HG03064 (cell line): ENCODE measurements at regions not wholly inside any gene's neighbourhood (a gene's known extent, or its start where the extent isn't known, plus 50 kb on each side); places are given as distances from the start of the nearest gene placed in this dataset.
"Not testable (repeated sequence)": the region's sequence is repeated elsewhere in the genome, so short reads cannot be mapped to it uniquely, and the experiment has no call there.

Experiments
- ATAC-seq: cut with Tn5 transposase; IDR thresholded peaks from one replicate; pipeline ENCODE4 v1.9.1; 2021; ENCODE audit warnings: low read depth; ENCODE audit not compliant: unreplicated experiment

DNA sequence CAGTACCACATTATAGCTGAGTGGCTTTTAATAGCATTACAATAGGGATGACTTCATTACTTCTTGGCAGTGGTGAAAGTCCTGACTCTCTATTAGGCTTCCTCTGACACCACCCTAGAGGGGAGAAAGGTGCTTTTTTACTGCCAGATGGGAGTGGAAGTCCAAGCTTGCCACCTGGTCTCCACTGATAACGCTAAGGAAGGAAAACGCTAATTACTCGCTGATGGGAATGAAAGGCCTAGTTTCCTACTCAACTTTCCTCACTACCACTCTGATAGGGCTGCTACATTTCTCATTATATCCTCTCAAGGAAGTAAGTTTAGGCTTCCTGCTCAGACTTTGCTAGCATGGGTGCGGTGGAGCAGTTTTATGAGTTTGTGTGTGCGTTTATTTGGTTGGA, 62.3 kb upstream of the PAGE3 start:
- ATAC-seq, result no peak

GRCh38 chrX:55335296-55335695, 70.6 kb upstream of the PAGE3 start:
- no peak for ATAC-seq

GRCh38 chrX:55336176-55336575, 71.5 kb upstream of the PAGE3 start:
- no peak for ATAC-seq

DNA sequence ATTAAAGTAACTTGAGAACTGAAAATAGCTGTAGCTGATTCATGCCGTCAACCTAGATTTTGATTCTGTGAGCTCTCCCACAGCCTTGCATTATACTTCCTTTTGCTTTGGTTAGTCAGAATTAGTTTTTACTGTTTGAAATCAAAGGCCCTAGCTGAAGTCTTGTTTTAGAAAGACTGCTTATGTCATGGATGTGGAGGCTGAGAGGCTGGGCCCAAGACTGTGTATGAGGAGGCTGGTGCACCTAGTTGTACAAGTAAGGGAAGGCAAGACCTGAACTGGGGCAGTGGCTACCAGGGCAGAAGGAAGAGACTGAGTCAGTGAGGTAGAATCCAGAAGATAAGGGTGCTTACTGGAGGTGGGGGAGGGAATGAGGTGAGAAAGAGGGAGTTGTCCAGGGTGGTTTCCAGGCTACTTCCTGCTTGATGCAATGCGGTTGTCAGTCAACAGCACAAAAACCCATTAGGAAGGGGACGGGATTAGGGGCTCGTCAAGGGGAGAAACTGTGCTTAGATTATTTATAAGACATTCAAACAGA, 76.2 kb upstream of the PAGE3 start:
- ATAC-seq, result no peak

GRCh38 chrX:55342533-55343501, 78.1 kb upstream of the PAGE3 start:
- peak; percentile 78 for ATAC-seq

DNA sequence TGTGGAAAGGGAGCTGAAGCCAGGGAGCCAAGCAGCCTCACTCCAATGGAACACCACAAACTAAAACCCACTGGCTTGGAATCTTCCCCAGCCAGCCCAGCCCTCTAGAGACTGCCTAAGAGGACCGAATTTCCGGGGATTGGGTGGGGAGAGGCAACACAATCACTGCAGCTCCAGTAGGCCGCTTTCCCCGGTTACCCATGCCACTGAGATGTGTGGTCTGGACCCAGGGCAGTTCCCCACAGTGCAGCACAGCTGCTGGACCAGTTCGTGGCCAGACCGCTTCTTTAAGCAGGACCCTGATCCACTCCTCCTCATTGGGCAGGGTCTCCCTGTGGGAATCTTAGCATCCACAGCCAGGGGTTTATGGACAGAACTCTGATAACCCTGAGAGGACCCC, 91.9 kb upstream of the PAGE3 start:
- ATAC-seq, result no peak

DNA sequence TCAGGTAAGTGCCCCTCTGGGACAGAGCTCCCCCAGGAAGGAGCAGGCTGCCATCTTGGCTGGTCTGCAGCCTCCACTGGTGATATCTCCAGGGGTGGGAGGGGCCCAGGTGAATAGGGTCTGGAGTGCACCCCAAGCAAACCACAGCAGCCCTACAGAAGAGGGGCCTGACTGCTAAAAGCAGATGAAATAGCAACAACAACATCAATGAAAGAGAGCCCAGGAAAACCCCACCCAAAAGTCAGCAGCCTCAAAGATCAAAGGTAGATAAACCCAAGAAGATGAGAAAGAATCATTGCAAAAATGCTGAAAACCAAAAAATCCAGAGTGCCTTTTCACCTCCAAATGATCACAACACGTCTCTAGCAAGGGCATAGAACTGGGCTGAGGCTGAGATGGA, 92.5 kb upstream of the PAGE3 start:
- no peak for ATAC-seq

DNA sequence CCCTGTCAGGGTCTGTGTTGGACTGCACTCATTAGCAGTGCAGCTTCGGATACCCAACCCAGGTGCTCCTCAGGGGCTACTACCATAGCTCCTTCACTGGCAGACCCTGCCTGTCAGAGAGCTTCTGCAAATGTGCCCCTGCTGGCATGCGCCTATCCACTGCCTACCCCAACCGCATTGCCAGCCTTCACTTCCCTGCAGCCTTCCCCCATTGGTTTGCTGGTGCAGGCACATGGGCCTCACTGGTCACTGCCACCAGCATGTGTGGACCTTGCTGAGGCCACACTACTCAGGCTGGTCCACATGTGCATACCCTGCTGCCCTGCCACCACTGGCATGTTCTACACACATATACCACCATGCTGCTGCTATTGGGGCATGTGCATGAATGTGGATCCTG, 72.5 kb upstream of the MAGEH1 start:
- no peak for ATAC-seq

DNA sequence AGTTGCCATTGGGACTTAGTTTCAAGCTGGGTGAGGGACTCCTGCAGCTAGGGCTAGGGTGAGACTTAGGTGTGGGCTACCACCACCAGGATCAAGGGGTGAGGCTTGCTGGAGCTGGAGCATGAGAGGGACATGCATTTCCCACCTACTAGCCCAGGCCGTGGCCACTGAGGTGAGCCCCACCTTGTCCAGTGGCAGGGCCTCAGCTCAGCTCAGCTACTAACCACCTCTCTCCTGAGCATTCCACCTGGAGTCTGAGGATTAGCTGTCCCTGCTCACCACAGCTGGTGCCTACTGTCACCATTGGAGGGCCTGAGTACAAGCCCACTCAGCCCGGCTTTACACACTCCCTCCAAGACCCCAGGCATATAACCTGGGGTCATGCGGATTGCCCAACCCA, 62.6 kb upstream of the MAGEH1 start:
- ATAC-seq, result no peak

DNA sequence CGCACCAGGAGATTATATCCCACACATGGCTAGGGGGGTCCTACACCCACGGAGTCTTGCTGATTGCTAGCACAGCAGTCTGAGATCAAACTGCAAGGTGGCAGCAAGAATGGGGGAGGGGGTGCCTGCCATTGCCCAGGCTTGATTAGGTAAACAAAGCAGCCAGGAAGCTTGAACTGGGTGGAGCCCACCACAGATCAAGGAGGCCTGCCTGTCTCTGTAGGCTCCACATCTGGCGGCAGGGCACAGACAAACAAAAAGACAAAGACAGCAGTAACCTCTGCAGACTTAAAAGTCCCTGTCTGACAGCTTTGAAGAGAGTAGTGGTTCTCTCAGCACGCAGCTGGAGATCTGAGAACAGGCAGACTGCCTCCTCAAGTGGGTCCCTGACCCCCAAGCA, 55.1 kb upstream of the MAGEH1 start:
- ATAC-seq, result not testable (repeated sequence)
